Uterus (tissue), 3 donors: ENCODE measurements at regions not wholly inside any gene's neighbourhood (a gene's known extent, or its start where the extent isn't known, plus 50 kb on each side); places are given as distances from the start of the nearest gene placed in this dataset.

ENCODE experiments used
- DNase-seq, 2 donors: peaks; one replicate each; pipeline ENCODE4 v3.0.0-alpha.2; 2019 to 2020
- H3K27ac ChIP-seq, 2 donors: fragments of 200-600 bp; sonication (generic); 1 replicate in 1 of 2; 2 replicates in 1 of 2; pipeline ENCODE4 v1.5.1; 2016 to 2018
- H3K27me3 ChIP-seq, 2 donors: fragments of 200-600 bp; sonication (generic); one replicate each; pipeline ENCODE4 v1.5.1; 2018 to 2019; ENCODE audit warnings: control low read depth in 1 of 2
- H3K36me3 ChIP-seq, 2 donors: fragments of 200-600 bp; sonication (generic); one replicate each; pipeline ENCODE4 v1.5.1; 2019; ENCODE audit warnings: control low read depth in 1 of 2
- H3K4me1 ChIP-seq, 2 donors: fragments of 200-600 bp; sonication (generic); one replicate each; pipeline ENCODE4 v1.5.1; 2018 to 2019; ENCODE audit warnings: control low read depth in 1 of 2
- H3K4me3 ChIP-seq, 2 donors: fragments of 200-600 bp; sonication (generic); 1 replicate in 1 of 2; 2 replicates in 1 of 2; pipeline ENCODE4 v1.5.1; 2018 to 2019; ENCODE audit warnings: mild to moderate bottlenecking in 1 of 2
- H3K9me3 ChIP-seq, 2 donors: fragments of 200-600 bp; sonication (generic); one replicate each; pipeline ENCODE4 v1.5.1; 2019; ENCODE audit warnings: control low read depth in 1 of 2
- POLR2A ChIP-seq, 2 donors: fragments of 450-650 bp; IDR thresholded peaks; one replicate each; pipeline ENCODE4 v1.6.1; 2016; ENCODE audit warnings: antibody characterized with exemption in 2 of 2, mild to moderate bottlenecking in 1 of 2, moderate library complexity in 1 of 2
- intact Hi-C: fragments of 100-400 bp; cut with DNase I; formaldehyde crosslinking; loops from one replicate; pipeline ENCODE4 v1.15.1; 2023; ENCODE audit warnings: low total_unique reads
- TF ChIP-seq, protein P1 (sequence below), 4 experiments: fragments of 200-600 bp in 2 of 4; fragments of 450-650 bp in 2 of 4; sonication (generic) in 2 of 4; IDR thresholded peaks; one replicate each; pipeline ENCODE4 v1.5.1; 2016 to 2019; ENCODE audit warnings: antibody characterized with exemption in 4 of 4, mild to moderate bottlenecking in 2 of 4, moderate library complexity in 1 of 4
- donor health status: DM: yes; HTN: yes; CAD: no.

- Histone ChIP-seq H3K27ac (no peak overlapping the region), H3K4me1 (no peaks in the 10 kb centered on the region), H3K4me3 (no peak overlapping the region), H3K9me3 (no peaks in the 10 kb centered on the region), H3K27me3 (no peaks in the 10 kb centered on the region), H3K36me3 (no peaks in the 10 kb centered on the region)
- DNase-seq, result no peak
- TF ChIP-seq, protein P1, sequence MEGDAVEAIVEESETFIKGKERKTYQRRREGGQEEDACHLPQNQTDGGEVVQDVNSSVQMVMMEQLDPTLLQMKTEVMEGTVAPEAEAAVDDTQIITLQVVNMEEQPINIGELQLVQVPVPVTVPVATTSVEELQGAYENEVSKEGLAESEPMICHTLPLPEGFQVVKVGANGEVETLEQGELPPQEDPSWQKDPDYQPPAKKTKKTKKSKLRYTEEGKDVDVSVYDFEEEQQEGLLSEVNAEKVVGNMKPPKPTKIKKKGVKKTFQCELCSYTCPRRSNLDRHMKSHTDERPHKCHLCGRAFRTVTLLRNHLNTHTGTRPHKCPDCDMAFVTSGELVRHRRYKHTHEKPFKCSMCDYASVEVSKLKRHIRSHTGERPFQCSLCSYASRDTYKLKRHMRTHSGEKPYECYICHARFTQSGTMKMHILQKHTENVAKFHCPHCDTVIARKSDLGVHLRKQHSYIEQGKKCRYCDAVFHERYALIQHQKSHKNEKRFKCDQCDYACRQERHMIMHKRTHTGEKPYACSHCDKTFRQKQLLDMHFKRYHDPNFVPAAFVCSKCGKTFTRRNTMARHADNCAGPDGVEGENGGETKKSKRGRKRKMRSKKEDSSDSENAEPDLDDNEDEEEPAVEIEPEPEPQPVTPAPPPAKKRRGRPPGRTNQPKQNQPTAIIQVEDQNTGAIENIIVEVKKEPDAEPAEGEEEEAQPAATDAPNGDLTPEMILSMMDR (IDR thresholded peaks at IDR 0.05), result no peak
- TF ChIP-seq POLR2A (IDR thresholded peaks at IDR 0.05), result no peak
- intact Hi-C loops, result no loop called here
These were observed 631.8 kb downstream of the GABRG2 start for GRCh38 chr5:162699361-162699760.

- Histone ChIP-seq H3K36me3 (no peaks in the 10 kb centered on the region), H3K4me1 (no peaks in the 10 kb centered on the region), H3K27me3 (no peaks in the 10 kb centered on the region), H3K4me3 (no peak overlapping the region), H3K27ac (no peak overlapping the region), H3K9me3 (no peaks in the 10 kb centered on the region)
- no peak for DNase-seq
- TF ChIP-seq, protein P1 (IDR thresholded peaks at IDR 0.05), result no peak
- TF ChIP-seq POLR2A (IDR thresholded peaks at IDR 0.05), result no peak
- intact Hi-C loops, result no loop called here
These were observed 636.3 kb downstream of the GABRG2 start for GRCh38 chr5:162703914-162704313.

- H3K27ac ChIP-seq, result no peak overlapping the region
- DNase-seq, result no peak
- H3K9me3 ChIP-seq, result no peaks in the 10 kb centered on the region
- TF ChIP-seq, protein P1 (IDR thresholded peaks at IDR 0.05), result no peak
- TF ChIP-seq POLR2A (IDR thresholded peaks at IDR 0.05), result no peak
- intact Hi-C loops, result no loop called here
- no peaks in the 10 kb centered on the region for H3K27me3 ChIP-seq
- H3K36me3 ChIP-seq, result no peaks in the 10 kb centered on the region
- H3K4me3 ChIP-seq, result no peak overlapping the region
- no peaks in the 10 kb centered on the region for H3K4me1 ChIP-seq
These were observed 643.7 kb downstream of the GABRG2 start for GRCh38 chr5:162711244-162711643.

DNA sequence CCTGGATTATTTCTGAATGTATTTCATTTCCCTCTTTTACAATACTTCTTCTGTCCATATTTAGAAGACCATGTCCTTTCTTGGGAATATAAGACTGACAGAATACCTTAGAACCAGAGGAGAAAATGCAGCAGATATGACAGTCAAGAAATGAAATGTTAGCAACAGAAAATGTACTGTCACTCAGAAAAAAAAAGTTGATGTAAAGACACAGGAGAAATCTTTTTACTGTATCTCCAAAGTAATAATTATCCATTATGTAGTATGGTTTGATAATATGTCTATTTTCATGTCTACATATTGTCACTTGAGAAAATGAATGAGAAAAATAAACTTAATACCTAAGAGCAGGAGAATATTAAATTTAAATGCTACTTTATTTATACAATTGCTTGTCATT is 652.1 kb downstream of the GABRG2 start:
- intact Hi-C loops, result no loop called here
- no peak for DNase-seq
- TF ChIP-seq, protein P1 (IDR thresholded peaks at IDR 0.05), result no peak
- TF ChIP-seq POLR2A (IDR thresholded peaks at IDR 0.05), result no peak
- H3K27me3 ChIP-seq, result no peaks in the 10 kb centered on the region
- H3K36me3 ChIP-seq, result no peaks in the 10 kb centered on the region
- no peaks in the 10 kb centered on the region for H3K4me1 ChIP-seq
- no peak overlapping the region for H3K27ac ChIP-seq
- no peak overlapping the region for H3K4me3 ChIP-seq
- no peaks in the 10 kb centered on the region for H3K9me3 ChIP-seq

- no peaks in the 10 kb centered on the region for H3K36me3 ChIP-seq
- no peaks in the 10 kb centered on the region for H3K4me1 ChIP-seq
- no peak overlapping the region for H3K27ac ChIP-seq
- no peak for DNase-seq
- no peaks in the 10 kb centered on the region for H3K27me3 ChIP-seq
- intact Hi-C loops, result no loop called here
- no peaks in the 10 kb centered on the region for H3K9me3 ChIP-seq
- TF ChIP-seq, protein P1 (IDR thresholded peaks at IDR 0.05), result no peak
- no peak for TF ChIP-seq POLR2A (IDR thresholded peaks at IDR 0.05)
- H3K4me3 ChIP-seq, result no peak overlapping the region
These were observed 653.6 kb downstream of the GABRG2 start for GRCh38 chr5:162721125-162721524.
